ENCODE measurements at regions not wholly inside any gene's neighbourhood (a gene's known extent, or its start where the extent isn't known, plus 50 kb on each side); places are given as distances from the start of the nearest gene placed in this dataset.
A peak's percentile ranks its signal among the peaks of the same experiment; 100 is the strongest.

- DNase-seq (ENCODE audit: low spot score): no peak
- 60% methylated on average over 7 of the region's 7 CpGs for WGBS
These were observed 100.5 kb upstream of the FOXA2 start for GRCh38 chr20:22684763-22685443.

GRCh38 chr20:22686097-22686496 is 101.7 kb upstream of the FOXA2 start:
- Histone ChIP-seq H3K9me3 (no peaks in the 10 kb centered on the region), H3K4me1 (replicated peaks) (no peaks in the 10 kb centered on the region), H3K36me3 (no peaks in the 10 kb centered on the region), H3K27ac (no peak overlapping the region), H3K27me3 (replicated peaks; ENCODE audit: insufficient read depth) (no peaks in the 10 kb centered on the region), H3K4me3 (no peak overlapping the region)
- DNase-seq (ENCODE audit: low spot score): no peak
- intact Hi-C loops (cut with DNase I): no loop called here
- TF ChIP-seq CTCF (IDR thresholded peaks at IDR 0.05) (no peak), POLR2A (IDR thresholded peaks at IDR 0.05) (no peak), POLR2AphosphoS5 (IDR thresholded peaks at IDR 0.05) (peak; percentile 21)
- 53% methylated on average over 7 of the region's 7 CpGs for WGBS

More at GRCh38 chr20:22684763-22685443, 100.5 kb upstream of the FOXA2 start:
- TF ChIP-seq POLR2AphosphoS5 (IDR thresholded peaks at IDR 0.05) (no peak), CTCF (IDR thresholded peaks at IDR 0.05) (no peak), POLR2A (IDR thresholded peaks at IDR 0.05) (no peak)
- H3K9me3 ChIP-seq: no peaks in the 10 kb centered on the region
- H3K36me3 ChIP-seq: no peaks in the 10 kb centered on the region
- no peak overlapping the region for H3K4me3 ChIP-seq
- intact Hi-C loops (cut with DNase I): loop anchor here (1.0 kb wide), 1 partner anchor 346 kb away; no protein-coding TSS in a partner anchor
- H3K4me1 ChIP-seq (replicated peaks): no peaks in the 10 kb centered on the region
- no peaks in the 10 kb centered on the region for H3K27me3 ChIP-seq (replicated peaks; ENCODE audit: insufficient read depth)
- no peak overlapping the region for H3K27ac ChIP-seq

GRCh38 chr20:22687676-22688349 is 103.4 kb upstream of the FOXA2 start:
- no peaks in the 10 kb centered on the region for H3K9me3 ChIP-seq
- WGBS: 86% methylated on average over 6 of the region's 6 CpGs
- intact Hi-C loops (cut with DNase I): no loop called here
- no peaks in the 10 kb centered on the region for H3K27me3 ChIP-seq (replicated peaks; ENCODE audit: insufficient read depth)
- H3K4me1 ChIP-seq (replicated peaks): no peaks in the 10 kb centered on the region
- TF ChIP-seq CTCF (IDR thresholded peaks at IDR 0.05) (no peak), POLR2AphosphoS5 (IDR thresholded peaks at IDR 0.05) (no peak), POLR2A (IDR thresholded peaks at IDR 0.05) (no peak)
- no peak overlapping the region for H3K27ac ChIP-seq
- DNase-seq (ENCODE audit: low spot score): no peak
- no peak overlapping the region for H3K4me3 ChIP-seq
- no peaks in the 10 kb centered on the region for H3K36me3 ChIP-seq

- Histone ChIP-seq H3K36me3 (no peaks in the 10 kb centered on the region), H3K4me1 (replicated peaks) (no peaks in the 10 kb centered on the region), H3K27ac (no peak overlapping the region), H3K4me3 (no peak overlapping the region), H3K9me3 (no peaks in the 10 kb centered on the region), H3K27me3 (replicated peaks; ENCODE audit: insufficient read depth) (no peaks in the 10 kb centered on the region)
- intact Hi-C loops (cut with DNase I): no loop called here
- DNase-seq (ENCODE audit: low spot score): no peak
- 70% methylated on average over 2 of the region's 2 CpGs for WGBS
- TF ChIP-seq POLR2A (IDR thresholded peaks at IDR 0.05) (no peak), CTCF (IDR thresholded peaks at IDR 0.05) (no peak), POLR2AphosphoS5 (IDR thresholded peaks at IDR 0.05) (no peak)
These were observed 104.1 kb upstream of the FOXA2 start for GRCh38 chr20:22688485-22688884.

GRCh38 chr20:22689266-22689665 is 104.9 kb upstream of the FOXA2 start:
- Histone ChIP-seq H3K4me1 (replicated peaks) (no peaks in the 10 kb centered on the region), H3K27ac (no peak overlapping the region), H3K27me3 (replicated peaks; ENCODE audit: insufficient read depth) (no peaks in the 10 kb centered on the region), H3K4me3 (no peak overlapping the region), H3K9me3 (no peaks in the 10 kb centered on the region), H3K36me3 (no peaks in the 10 kb centered on the region)
- WGBS: 80% methylated on average over 5 of the region's 5 CpGs
- no peak for DNase-seq (ENCODE audit: low spot score)
- intact Hi-C loops (cut with DNase I): no loop called here
- TF ChIP-seq CTCF (IDR thresholded peaks at IDR 0.05) (no peak), POLR2AphosphoS5 (IDR thresholded peaks at IDR 0.05) (no peak), POLR2A (IDR thresholded peaks at IDR 0.05) (no peak)

Measured in prostate gland (tissue), 2 donors.